GM12878 (cell line): ENCODE measurements at regions not wholly inside any gene's neighbourhood (a gene's known extent, or its start where the extent isn't known, plus 50 kb on each side); places are given as distances from the start of the nearest gene placed in this dataset.

Source experiments
- ATAC-seq: fragments of 200-7000 bp; cut with Tn5 transposase; 3 replicates; pipeline ENCODE4 v1.9.1; 2020; ENCODE audit warnings: mild to moderate bottlenecking, moderate library complexity
- BruUV-seq: library from RNA; stranded (reverse); fragments of 400-500 nt; replicated peaks from 2 replicates; lab custom pipeline; 2021; lab: Mats Ljungman, UMichigan
- CTCF ChIA-PET: fragments of 300-600 bp; sonication (Branson Sonifier 250); formaldehyde crosslinking; extraction: SDS; loops from one replicate; lab custom pipeline; 2021; ENCODE audit warnings: inconsistent platforms; lab: Yijun Ruan, JAX
- POLR2A ChIA-PET: fragments of 350-600 bp; formaldehyde crosslinking; extraction: SDS; loops from one replicate; lab custom pipeline; 2021; ENCODE audit warnings: inconsistent platforms; lab: Charles Lee
- RAD21 ChIA-PET: fragments of 300-600 bp; sonication (Branson Sonifier 250); formaldehyde crosslinking; loops from one replicate; lab custom pipeline; 2023; ENCODE audit warnings: antibody characterized with exemption; ENCODE audit not compliant: unreplicated experiment; lab: Charles Lee
- SMC1A ChIA-PET: fragments of 300-600 bp; sonication (Branson Sonifier 250); formaldehyde crosslinking; loops from one replicate; lab custom pipeline; 2023; ENCODE audit not compliant: unreplicated experiment, uncharacterized antibody; lab: Charles Lee
- DNase-seq: peaks from one replicate; pipeline ENCODE4 v3.0.0-alpha.2; 2011; ENCODE audit warnings: low read depth, low spot score
- FAIRE-seq: peaks from 3 replicates; lab custom pipeline; 2011; peaks lifted over from hg19 to GRCh38; lab: Jason Lieb, UNC
- H2AFZ ChIP-seq: 2 replicates; pipeline ENCODE4 v1.6.0; 2011; ENCODE audit warnings: low read depth, low read length, control low read depth; ENCODE audit not compliant: control insufficient read depth
- H3K27ac ChIP-seq: 2 replicates; pipeline ENCODE4 v1.5.1; 2011; ENCODE audit warnings: control low read depth; ENCODE audit not compliant: control insufficient read depth, insufficient read depth
- H3K27me3 ChIP-seq, 2 experiments: replicated peaks in 1 of 2; 2 replicates each; pipeline versions ENCODE4 v1.6.0 to v1.6.1; 2011; ENCODE audit warnings: low read length in 1 of 2; ENCODE audit not compliant: control insufficient read depth in 2 of 2, insufficient read depth in 2 of 2
- H3K36me3 ChIP-seq, 2 experiments: 2 replicates each; pipeline ENCODE4 v1.5.1; 2011; ENCODE audit warnings: low read length in 1 of 2; ENCODE audit not compliant: control insufficient read depth in 2 of 2, insufficient read depth in 2 of 2
- H3K4me1 ChIP-seq: 2 replicates; pipeline ENCODE4 v1.6.1; 2011; ENCODE audit warnings: mild to moderate bottlenecking, low read length, moderate library complexity, mixed read lengths; ENCODE audit not compliant: control insufficient read depth, insufficient read depth
- H3K4me2 ChIP-seq: 2 replicates; pipeline ENCODE4 v1.6.0; 2011; ENCODE audit warnings: control low read depth; ENCODE audit not compliant: control insufficient read depth, insufficient read depth
- H3K4me3 ChIP-seq: fragments of 200-600 bp; sonication (generic); 2 replicates; pipeline ENCODE4 v1.5.1; 2016
- H3K79me2 ChIP-seq: 2 replicates; pipeline ENCODE4 v1.6.0; 2011; ENCODE audit warnings: low read length; ENCODE audit not compliant: control insufficient read depth, insufficient read depth
- H3K9ac ChIP-seq: 2 replicates; pipeline ENCODE4 v1.8.0; 2011; ENCODE audit warnings: low read length, control low read depth, mixed read lengths; ENCODE audit not compliant: control insufficient read depth, insufficient read depth
- H3K9me3 ChIP-seq: replicated peaks from 3 replicates; pipeline ENCODE4 v1.5.1; 2011; ENCODE audit warnings: mild to moderate bottlenecking, low read length; ENCODE audit not compliant: control insufficient read depth, insufficient read depth
- H4K20me1 ChIP-seq: 2 replicates; pipeline ENCODE4 v1.6.0; 2011; ENCODE audit not compliant: control insufficient read depth, insufficient read depth
- CBX5 ChIP-seq: sonication (generic); IDR thresholded peaks from 2 replicates; pipeline ENCODE4 v1.6.1; 2016; ENCODE audit warnings: low read depth, moderate library complexity, mild to moderate bottlenecking, inconsistent platforms
- CTCF ChIP-seq, 3 experiments: IDR thresholded peaks in 2 of 3; conservative IDR thresholded peaks in 1 of 3; 2 replicates each; pipeline ENCODE4 v1.5.1; 2011; ENCODE audit warnings: low read depth in 3 of 3, low read length in 3 of 3, mild to moderate bottlenecking in 3 of 3, control low read depth in 2 of 3, moderate library complexity in 2 of 3, inconsistent platforms in 1 of 3, mixed read lengths in 1 of 3; ENCODE audit not compliant: control insufficient read depth in 2 of 3, insufficient read depth in 1 of 3; ENCODE audit errors: extremely low read depth in 1 of 3
- IRF3 ChIP-seq: fragments of 450-650 bp; IDR thresholded peaks from 2 replicates; pipeline ENCODE4 v1.6.1; 2014; ENCODE audit warnings: mild to moderate bottlenecking
- MEF2A ChIP-seq: IDR thresholded peaks from 2 replicates; pipeline ENCODE4 v1.6.1; 2011; ENCODE audit warnings: low read depth, mild to moderate bottlenecking, low read length, moderate library complexity; ENCODE audit not compliant: insufficient read depth
- MYB ChIP-seq: fragments of 150-350 bp; IDR thresholded peaks from 2 replicates; pipeline ENCODE4 v1.6.1; 2014; ENCODE audit warnings: mild to moderate bottlenecking, low read depth, low read length, borderline replicate concordance
- PAX8 ChIP-seq: fragments of 450-650 bp; IDR thresholded peaks from 2 replicates; pipeline ENCODE4 v1.6.1; 2017; ENCODE audit warnings: mild to moderate bottlenecking, moderate library complexity
- POLR2AphosphoS2 ChIP-seq: IDR thresholded peaks from 2 replicates; pipeline ENCODE4 v1.6.1; 2011; ENCODE audit warnings: low read depth, mild to moderate bottlenecking, low read length, improper control_type of control experiment, moderate library complexity
- RAD21 ChIP-seq: IDR thresholded peaks from 2 replicates; pipeline ENCODE4 v1.6.1; 2011; ENCODE audit warnings: mild to moderate bottlenecking, low read depth, low read length, moderate library complexity; ENCODE audit not compliant: insufficient read depth
- SIX5 ChIP-seq: IDR thresholded peaks from 2 replicates; pipeline ENCODE4 v1.6.1; 2011; ENCODE audit warnings: mild to moderate bottlenecking, low read depth, low read length, moderate library complexity; ENCODE audit not compliant: severe bottlenecking
- SKIL ChIP-seq: fragments of 450-650 bp; IDR thresholded peaks from 2 replicates; pipeline ENCODE4 v1.6.1; 2017; ENCODE audit warnings: mild to moderate bottlenecking, low read depth, inconsistent platforms; ENCODE audit not compliant: poor library complexity, severe bottlenecking
- SMARCA5 ChIP-seq: fragments of 450-650 bp; IDR thresholded peaks from 2 replicates; pipeline ENCODE4 v1.6.1; 2017; ENCODE audit warnings: mild to moderate bottlenecking
- SUPT20H ChIP-seq: IDR thresholded peaks from 2 replicates; pipeline ENCODE4 v1.6.1; 2011; ENCODE audit warnings: low read depth, mild to moderate bottlenecking, low read length, moderate library complexity, borderline replicate concordance; ENCODE audit not compliant: control insufficient read depth
- TAF1 ChIP-seq: IDR thresholded peaks from 2 replicates; pipeline ENCODE4 v1.6.1; 2011; ENCODE audit warnings: mild to moderate bottlenecking, low read depth, low read length, borderline replicate concordance
- TBL1XR1 ChIP-seq: IDR thresholded peaks from 2 replicates; pipeline ENCODE4 v1.6.1; 2012; ENCODE audit warnings: low read depth, low read length, improper control_type of control experiment
- TCF3 ChIP-seq: IDR thresholded peaks from 2 replicates; pipeline ENCODE4 v1.6.1; 2012; ENCODE audit warnings: low read depth, mild to moderate bottlenecking, low read length, borderline replicate concordance; ENCODE audit not compliant: insufficient read depth
- USF1 ChIP-seq: IDR thresholded peaks from 2 replicates; pipeline ENCODE4 v1.6.1; 2011; ENCODE audit warnings: borderline replicate concordance, low read depth, mild to moderate bottlenecking, moderate library complexity, mixed read lengths, low read length; ENCODE audit not compliant: insufficient read depth; ENCODE audit errors: extremely low read length
- YY1 ChIP-seq: IDR thresholded peaks from 2 replicates; pipeline ENCODE4 v1.6.1; 2011; ENCODE audit warnings: low read depth, mild to moderate bottlenecking, low read length
- ZNF24 ChIP-seq: fragments of 450-650 bp; IDR thresholded peaks from 2 replicates; pipeline ENCODE4 v1.6.1; 2017; ENCODE audit warnings: antibody characterized with exemption, mild to moderate bottlenecking
- WGBS: methylation state at CpG from one replicate; pipeline ENCODE4 v1.1.6; 2016; ENCODE audit warnings: low lambda C conversion rate; ENCODE audit not compliant: insufficient replicate concordance, insufficient coverage; ENCODE audit errors: missing lambda C conversion rate; 5-methylcytosine and 5-hydroxymethylcytosine counted together
- in situ Hi-C: fragments of 300-500 bp; cut with MboI; formaldehyde crosslinking; loops from 9 replicates; pipeline ENCODE4 v1.14.3; 2018; ENCODE audit warnings: mixed read lengths
- intact Hi-C: fragments of 100-400 bp; cut with micrococcal nuclease; formaldehyde crosslinking; loops from one replicate; pipeline ENCODE4 v1.14.2; 2022; ENCODE audit not compliant: unreplicated experiment

- in situ Hi-C loops = no loop called here
- ChIA-PET CTCF (interaction anchor here (1.0 to 1.5 kb wide), 5 partner anchors 8 to 48 kb away, joined by 3 read pairs; no protein-coding TSS in a partner anchor), RAD21 (interaction anchor here (0.6 kb wide), 1 partner anchor 199 kb away, joined by 4 read pairs; no protein-coding TSS in a partner anchor), POLR2A (no interaction called here), SMC1A (interaction anchor here (0.5 to 1.9 kb wide), 4 partner anchors 15 to 420 kb away, joined by 3 to 7 read pairs (median 4); no protein-coding TSS in a partner anchor)
- no TSS peak for BruUV-seq
- H3K4me2 ChIP-seq = no peak overlapping the region
- no peaks in the 10 kb centered on the region for H3K27me3 ChIP-seq
- no peak overlapping the region for H3K27ac ChIP-seq
- H3K4me3 ChIP-seq = no peak overlapping the region
- H3K9ac ChIP-seq = no peak overlapping the region
- H3K4me1 ChIP-seq = no peaks in the 10 kb centered on the region
- no peak overlapping the region for H2AFZ ChIP-seq
- H3K79me2 ChIP-seq = no peaks in the 10 kb centered on the region
- ATAC-seq = no peak
- 25% methylated on average over 4 of the region's 4 CpGs for WGBS
- no peak for DNase-seq
- no peaks in the 10 kb centered on the region; the same call in 1 of the 3 replicates for H3K9me3 ChIP-seq
- no peak for FAIRE-seq
- H3K36me3 ChIP-seq = no peaks in the 10 kb centered on the region
- TF ChIP-seq MEF2A (no peak), CBX5 (no peak), SUPT20H (no peak), SIX5 (no peak), ZNF24 (no peak), YY1 (no peak), IRF3 (no peak), TBL1XR1 (no peak), SMARCA5 (no peak), TCF3 (no peak), TAF1 (no peak), PAX8 (no peak), USF1 (no peak), CTCF (IDR thresholded peaks at IDR 0.05 in 2 of 3, conservative IDR thresholded peaks at IDR 0.05 in 1 of 3; ENCODE audit: control insufficient read depth in 2 of 3, extremely low read depth in 1 of 3, insufficient read depth in 1 of 3, low read depth in 3 of 3, low read length in 3 of 3) (no peak), POLR2AphosphoS2 (no peak), RAD21 (no peak), MYB (no peak), SKIL (no peak)
- no peaks in the 10 kb centered on the region for H4K20me1 ChIP-seq
- intact Hi-C loops = loop anchor here (5.0 to 10.0 kb wide), 2 partner anchors 85 to 298 kb away; partner anchors contain the start of gene HMGB1
Observed at GRCh38 chr13:30552567-30552966, 65.2 kb upstream of the USPL1 start.
